GM19238 (cell line): ENCODE measurements at regions not wholly inside any gene's neighbourhood (a gene's known extent, or its start where the extent isn't known, plus 50 kb on each side); places are given as distances from the start of the nearest gene placed in this dataset.
"Not testable (repeated sequence)": the region's sequence is repeated elsewhere in the genome, so short reads cannot be mapped to it uniquely, and the experiment has no call there.

ENCODE experiments used
- DNase-seq: peaks from one replicate; pipeline ENCODE4 v3.0.0; 2011; ENCODE audit warnings: low spot score; ENCODE audit not compliant: insufficient read length

GRCh38 chr2:225254363-225254762 lies 145.1 kb upstream of the NYAP2 start:
- DNase-seq = no peak

- no peak for DNase-seq
Measured at GRCh38 chr2:225244933-225245332, 154.6 kb upstream of the NYAP2 start.

- DNase-seq = no peak
Measured at GRCh38 chr2:225236769-225237323, 162.7 kb upstream of the NYAP2 start.

- DNase-seq = no peak
Measured at GRCh38 chr2:225233234-225233633, 166.3 kb upstream of the NYAP2 start.

GRCh38 chr2:225231900-225232299 lies 167.6 kb upstream of the NYAP2 start:
- DNase-seq = no peak

GRCh38 chr2:225229346-225229745 lies 170.2 kb upstream of the NYAP2 start:
- not testable (repeated sequence) for DNase-seq

- no peak for DNase-seq
Measured at GRCh38 chr2:225226441-225226840, 173.1 kb upstream of the NYAP2 start.

GRCh38 chr2:225223301-225223700 lies 176.2 kb upstream of the NYAP2 start:
- no peak for DNase-seq

- no peak for DNase-seq
Measured at GRCh38 chr2:225207471-225207870, 165.2 kb upstream of the DOCK10 start.

GRCh38 chr2:225207043-225207442 lies 164.8 kb upstream of the DOCK10 start:
- no peak for DNase-seq

- DNase-seq = no peak
Measured at GRCh38 chr2:225196579-225196978, 154.3 kb upstream of the DOCK10 start.

GRCh38 chr2:225192869-225193268 lies 150.6 kb upstream of the DOCK10 start:
- no peak for DNase-seq

- no peak for DNase-seq
Measured at GRCh38 chr2:225190987-225191386, 148.7 kb upstream of the DOCK10 start.

- no peak for DNase-seq
Measured at GRCh38 chr2:225184948-225185347, 142.7 kb upstream of the DOCK10 start.

GRCh38 chr2:225182126-225182525 lies 139.9 kb upstream of the DOCK10 start:
- no peak for DNase-seq

GRCh38 chr2:225177098-225177497 lies 134.8 kb upstream of the DOCK10 start:
- DNase-seq = no peak

GRCh38 chr2:225173909-225174308 lies 131.6 kb upstream of the DOCK10 start:
- no peak for DNase-seq

- no peak for DNase-seq
Measured at GRCh38 chr2:225171350-225171749, 129.1 kb upstream of the DOCK10 start.

- DNase-seq = no peak
Measured at GRCh38 chr2:225170162-225170561, 127.9 kb upstream of the DOCK10 start.

- DNase-seq = no peak
Measured at GRCh38 chr2:225169396-225169795, 127.1 kb upstream of the DOCK10 start.

GRCh38 chr2:225165052-225165451 lies 122.8 kb upstream of the DOCK10 start:
- no peak for DNase-seq

GRCh38 chr2:225164401-225165050 lies 122.3 kb upstream of the DOCK10 start:
- DNase-seq = no peak

- DNase-seq = no peak
Measured at GRCh38 chr2:225158360-225158759, 116.1 kb upstream of the DOCK10 start.
